ENCODE measurements at regions not wholly inside any gene's neighbourhood (a gene's known extent, or its start where the extent isn't known, plus 50 kb on each side); places are given as distances from the start of the nearest gene placed in this dataset.

GRCh38 chr12:126602612-126603011 is 1537.4 kb downstream of the AACS start:
- DNase-seq (ENCODE audit: low read depth): no peak

- DNase-seq (ENCODE audit: low read depth): no peak
Observed at GRCh38 chr12:126607157-126607556, 1541.9 kb downstream of the AACS start.

GRCh38 chr12:126607867-126608266 is 1542.6 kb downstream of the AACS start:
- DNase-seq (ENCODE audit: low read depth): no peak

GRCh38 chr12:126608607-126609175 is 1543.5 kb downstream of the AACS start:
- DNase-seq (ENCODE audit: low read depth): no peak

GRCh38 chr12:126616441-126616840 is 1551.2 kb downstream of the AACS start:
- DNase-seq (ENCODE audit: low read depth): no peak

GRCh38 chr12:126617312-126617711 is 1552.1 kb downstream of the AACS start:
- no peak for DNase-seq (ENCODE audit: low read depth)

GRCh38 chr12:126627596-126627995 is 1562.4 kb downstream of the AACS start:
- DNase-seq (ENCODE audit: low read depth): no peak

- DNase-seq (ENCODE audit: low read depth): no peak
Observed at GRCh38 chr12:126636821-126637220, 1571.6 kb downstream of the AACS start.

- DNase-seq (ENCODE audit: low read depth): no peak
Observed at GRCh38 chr12:126644236-126645020, 1579.2 kb downstream of the AACS start.

GRCh38 chr12:126648074-126648473 is 1582.8 kb downstream of the AACS start:
- no peak for DNase-seq (ENCODE audit: low read depth)

- no peak for DNase-seq (ENCODE audit: low read depth)
Observed at GRCh38 chr12:126651133-126651532, 1585.9 kb downstream of the AACS start.

- no peak for DNase-seq (ENCODE audit: low read depth)
Observed at GRCh38 chr12:126663304-126664094, 1598.3 kb downstream of the AACS start.

- no peak for DNase-seq (ENCODE audit: low read depth)
Observed at GRCh38 chr12:126667339-126667738, 1599.6 kb upstream of the TMEM132C start.

GRCh38 chr12:126668538-126668937 is 1598.4 kb upstream of the TMEM132C start:
- DNase-seq (ENCODE audit: low read depth): no peak

- DNase-seq (ENCODE audit: low read depth): no peak
Observed at GRCh38 chr12:126668961-126669360, 1598.0 kb upstream of the TMEM132C start.

- DNase-seq (ENCODE audit: low read depth): no peak
Observed at GRCh38 chr12:126676434-126676833, 1590.5 kb upstream of the TMEM132C start.

- no peak for DNase-seq (ENCODE audit: low read depth)
Observed at GRCh38 chr12:126681676-126682075, 1585.3 kb upstream of the TMEM132C start.

GRCh38 chr12:126684703-126685102 is 1582.3 kb upstream of the TMEM132C start:
- no peak for DNase-seq (ENCODE audit: low read depth)

GRCh38 chr12:126685636-126686035 is 1581.3 kb upstream of the TMEM132C start:
- no peak for DNase-seq (ENCODE audit: low read depth)

GRCh38 chr12:126688556-126688955 is 1578.4 kb upstream of the TMEM132C start:
- DNase-seq (ENCODE audit: low read depth): no peak

- DNase-seq (ENCODE audit: low read depth): no peak
Observed at GRCh38 chr12:126700096-126700495, 1566.9 kb upstream of the TMEM132C start.

- DNase-seq (ENCODE audit: low read depth): no peak
Observed at GRCh38 chr12:126704609-126705008, 1562.4 kb upstream of the TMEM132C start.

- DNase-seq (ENCODE audit: low read depth): no peak
Observed at GRCh38 chr12:126706300-126706699, 1560.7 kb upstream of the TMEM132C start.
